Neural cell (in vitro differentiated cells): ENCODE measurements at regions not wholly inside any gene's neighbourhood (a gene's known extent, or its start where the extent isn't known, plus 50 kb on each side); places are given as distances from the start of the nearest gene placed in this dataset.

ENCODE experiments used
- H2AFZ ChIP-seq: fragments of 200-600, 300-800 bp; sonication (generic), shearing (Covaris generic); 2 replicates; pipeline ENCODE4 v1.6.0; 2014; ENCODE audit warnings: low read depth, mild to moderate bottlenecking, antibody characterized with exemption, low read length, moderate library complexity
- H3F3A ChIP-seq: fragments of 200-600 bp; shearing (Covaris generic); 2 replicates; pipeline ENCODE4 v1.6.1; 2016; ENCODE audit warnings: mild to moderate bottlenecking, moderate library complexity, mixed read lengths, antibody characterized with exemption, low read length; ENCODE audit not compliant: insufficient read depth, poor library complexity, severe bottlenecking
- H3K27ac ChIP-seq: fragments of 200-600, 300-800 bp; sonication (generic), shearing (Covaris generic); 2 replicates; pipeline ENCODE4 v1.5.1; 2014; ENCODE audit warnings: mild to moderate bottlenecking, low read length, moderate library complexity
- H3K27me3 ChIP-seq: fragments of 300-800, 200-600 bp; sonication (generic), shearing (Covaris generic); 2 replicates; pipeline ENCODE4 v1.6.0; 2014; ENCODE audit warnings: mild to moderate bottlenecking, low read depth, low read length, moderate library complexity; ENCODE audit not compliant: insufficient read depth
- H3K36me3 ChIP-seq: fragments of 300-800, 200-600 bp; sonication (generic), shearing (Covaris generic); 2 replicates; pipeline ENCODE4 v1.5.1; 2014; ENCODE audit warnings: mild to moderate bottlenecking, antibody characterized with exemption, low read length, moderate library complexity; ENCODE audit not compliant: insufficient read depth
- H3K4me2 ChIP-seq: fragments of 300-800, 200-600 bp; sonication (generic), shearing (Covaris generic); 2 replicates; pipeline ENCODE4 v1.6.0; 2014; ENCODE audit warnings: mild to moderate bottlenecking, low read length
- H3K4me3 ChIP-seq: fragments of 300-800, 200-600 bp; sonication (generic), shearing (Covaris generic); 2 replicates; pipeline ENCODE4 v1.5.1; 2014; ENCODE audit warnings: mild to moderate bottlenecking, low read length, moderate library complexity
- H3K79me2 ChIP-seq: fragments of 200-600 bp; shearing (Covaris generic); replicated peaks from 2 replicates; pipeline ENCODE4 v1.6.0; 2014; ENCODE audit warnings: mild to moderate bottlenecking, low read length, moderate library complexity; ENCODE audit not compliant: insufficient read depth
- H3K9ac ChIP-seq: fragments of 300-800, 200-600 bp; sonication (generic), shearing (Covaris generic); 2 replicates; pipeline ENCODE4 v1.6.1; 2016; ENCODE audit warnings: mild to moderate bottlenecking, low read length, mixed read lengths
- H3K9me2 ChIP-seq: fragments of 200-600 bp; shearing (Covaris generic); 2 replicates; pipeline ENCODE4 v1.6.1; 2016; ENCODE audit warnings: mild to moderate bottlenecking, low read length, mixed read lengths; ENCODE audit not compliant: insufficient read depth
- H3K9me3 ChIP-seq: fragments of 200-600, 300-800 bp; sonication (generic), shearing (Covaris generic); 2 replicates; pipeline ENCODE4 v1.6.1; 2016; ENCODE audit warnings: mild to moderate bottlenecking, mixed run types, low read length, moderate library complexity, mixed read lengths
- H4K20me1 ChIP-seq: fragments of 200-600 bp; shearing (Covaris generic); 2 replicates; pipeline ENCODE4 v1.6.1; 2016; ENCODE audit warnings: mild to moderate bottlenecking, mixed run types; ENCODE audit not compliant: insufficient read depth
- EP300 ChIP-seq: fragments of 450-650 bp; conservative IDR thresholded peaks from 2 replicates; pipeline ENCODE4 v1.6.1; 2014; ENCODE audit warnings: antibody characterized with exemption, mild to moderate bottlenecking, moderate library complexity; ENCODE audit not compliant: poor library complexity, severe bottlenecking
- EZH2 ChIP-seq: fragments of 200-600, 300-800 bp; shearing (Covaris generic), sonication (generic); IDR thresholded peaks from 2 replicates; pipeline ENCODE4 v1.6.1; 2014; ENCODE audit warnings: antibody characterized with exemption, low read length, borderline replicate concordance, mild to moderate bottlenecking; ENCODE audit not compliant: insufficient read depth, poor library complexity, severe bottlenecking
- MXI1 ChIP-seq: fragments of 450-650 bp; conservative IDR thresholded peaks from 2 replicates; pipeline ENCODE4 v1.6.1; 2014; ENCODE audit warnings: antibody characterized with exemption, mild to moderate bottlenecking; ENCODE audit not compliant: poor library complexity, severe bottlenecking
- POLR2AphosphoS5 ChIP-seq: IDR thresholded peaks from 2 replicates; pipeline ENCODE4 v1.6.1; 2012
- RAD21 ChIP-seq: fragments of 450-650 bp; conservative IDR thresholded peaks from 2 replicates; pipeline ENCODE4 v1.6.1; 2014; ENCODE audit warnings: antibody characterized with exemption, mild to moderate bottlenecking, moderate library complexity
- SMC3 ChIP-seq: fragments of 450-650 bp; conservative IDR thresholded peaks from 2 replicates; pipeline ENCODE4 v1.6.1; 2014; ENCODE audit warnings: antibody characterized with exemption, mild to moderate bottlenecking, moderate library complexity; ENCODE audit not compliant: poor library complexity
- TAF1 ChIP-seq: IDR thresholded peaks from 2 replicates; pipeline ENCODE4 v1.6.1; 2012; ENCODE audit warnings: low read depth
- TF ChIP-seq, protein P1 (sequence below): IDR thresholded peaks from 2 replicates; pipeline ENCODE4 v1.6.1; 2012; ENCODE audit warnings: borderline replicate concordance
- TF ChIP-seq, protein P2 (sequence below): fragments of 450-650 bp; IDR thresholded peaks from 2 replicates; pipeline ENCODE4 v1.5.1; 2014; ENCODE audit warnings: antibody characterized with exemption, mild to moderate bottlenecking, moderate library complexity; ENCODE audit not compliant: poor library complexity, severe bottlenecking

DNA sequence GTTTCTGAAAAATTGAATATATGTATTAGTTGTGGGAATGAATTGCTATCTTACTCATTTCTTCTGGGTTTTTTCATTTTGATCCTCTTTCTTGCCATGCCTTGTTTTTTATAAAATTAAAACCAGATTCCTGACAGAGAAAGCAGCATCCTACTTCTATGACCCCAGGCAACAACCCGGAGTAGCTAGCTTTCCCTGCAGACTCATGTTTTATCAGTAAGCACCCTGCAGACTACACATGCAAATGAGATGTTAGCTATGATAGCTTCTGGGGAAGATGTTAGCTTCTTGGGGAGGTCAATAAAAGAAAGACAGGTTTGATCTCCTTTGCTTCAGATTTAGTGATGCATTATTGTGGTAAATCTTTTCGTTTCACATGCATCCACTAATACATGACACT, 1598.6 kb downstream of the SLITRK5 start:
- Histone ChIP-seq H3K36me3 (no peaks in the 10 kb centered on the region), H3K9me2 (no peaks in the 10 kb centered on the region), H3K79me2 (no peaks in the 10 kb centered on the region), H3K4me3 (no peak overlapping the region), H3K27me3 (no peaks in the 10 kb centered on the region), H4K20me1 (no peaks in the 10 kb centered on the region), H3K4me2 (no peak overlapping the region), H3K9ac (no peak overlapping the region), H3K9me3 (no peaks in the 10 kb centered on the region), H2AFZ (no peak overlapping the region), H3F3A (no peaks in the 10 kb centered on the region), H3K27ac (no peak overlapping the region)
- no peak for TF ChIP-seq SMC3
- TF ChIP-seq, protein P1, sequence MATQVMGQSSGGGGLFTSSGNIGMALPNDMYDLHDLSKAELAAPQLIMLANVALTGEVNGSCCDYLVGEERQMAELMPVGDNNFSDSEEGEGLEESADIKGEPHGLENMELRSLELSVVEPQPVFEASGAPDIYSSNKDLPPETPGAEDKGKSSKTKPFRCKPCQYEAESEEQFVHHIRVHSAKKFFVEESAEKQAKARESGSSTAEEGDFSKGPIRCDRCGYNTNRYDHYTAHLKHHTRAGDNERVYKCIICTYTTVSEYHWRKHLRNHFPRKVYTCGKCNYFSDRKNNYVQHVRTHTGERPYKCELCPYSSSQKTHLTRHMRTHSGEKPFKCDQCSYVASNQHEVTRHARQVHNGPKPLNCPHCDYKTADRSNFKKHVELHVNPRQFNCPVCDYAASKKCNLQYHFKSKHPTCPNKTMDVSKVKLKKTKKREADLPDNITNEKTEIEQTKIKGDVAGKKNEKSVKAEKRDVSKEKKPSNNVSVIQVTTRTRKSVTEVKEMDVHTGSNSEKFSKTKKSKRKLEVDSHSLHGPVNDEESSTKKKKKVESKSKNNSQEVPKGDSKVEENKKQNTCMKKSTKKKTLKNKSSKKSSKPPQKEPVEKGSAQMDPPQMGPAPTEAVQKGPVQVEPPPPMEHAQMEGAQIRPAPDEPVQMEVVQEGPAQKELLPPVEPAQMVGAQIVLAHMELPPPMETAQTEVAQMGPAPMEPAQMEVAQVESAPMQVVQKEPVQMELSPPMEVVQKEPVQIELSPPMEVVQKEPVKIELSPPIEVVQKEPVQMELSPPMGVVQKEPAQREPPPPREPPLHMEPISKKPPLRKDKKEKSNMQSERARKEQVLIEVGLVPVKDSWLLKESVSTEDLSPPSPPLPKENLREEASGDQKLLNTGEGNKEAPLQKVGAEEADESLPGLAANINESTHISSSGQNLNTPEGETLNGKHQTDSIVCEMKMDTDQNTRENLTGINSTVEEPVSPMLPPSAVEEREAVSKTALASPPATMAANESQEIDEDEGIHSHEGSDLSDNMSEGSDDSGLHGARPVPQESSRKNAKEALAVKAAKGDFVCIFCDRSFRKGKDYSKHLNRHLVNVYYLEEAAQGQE = no peak
- TF ChIP-seq EP300 = no peak
- TF ChIP-seq TAF1 = no peak
- TF ChIP-seq MXI1 = no peak
- TF ChIP-seq EZH2 = no peak
- TF ChIP-seq, protein P2, sequence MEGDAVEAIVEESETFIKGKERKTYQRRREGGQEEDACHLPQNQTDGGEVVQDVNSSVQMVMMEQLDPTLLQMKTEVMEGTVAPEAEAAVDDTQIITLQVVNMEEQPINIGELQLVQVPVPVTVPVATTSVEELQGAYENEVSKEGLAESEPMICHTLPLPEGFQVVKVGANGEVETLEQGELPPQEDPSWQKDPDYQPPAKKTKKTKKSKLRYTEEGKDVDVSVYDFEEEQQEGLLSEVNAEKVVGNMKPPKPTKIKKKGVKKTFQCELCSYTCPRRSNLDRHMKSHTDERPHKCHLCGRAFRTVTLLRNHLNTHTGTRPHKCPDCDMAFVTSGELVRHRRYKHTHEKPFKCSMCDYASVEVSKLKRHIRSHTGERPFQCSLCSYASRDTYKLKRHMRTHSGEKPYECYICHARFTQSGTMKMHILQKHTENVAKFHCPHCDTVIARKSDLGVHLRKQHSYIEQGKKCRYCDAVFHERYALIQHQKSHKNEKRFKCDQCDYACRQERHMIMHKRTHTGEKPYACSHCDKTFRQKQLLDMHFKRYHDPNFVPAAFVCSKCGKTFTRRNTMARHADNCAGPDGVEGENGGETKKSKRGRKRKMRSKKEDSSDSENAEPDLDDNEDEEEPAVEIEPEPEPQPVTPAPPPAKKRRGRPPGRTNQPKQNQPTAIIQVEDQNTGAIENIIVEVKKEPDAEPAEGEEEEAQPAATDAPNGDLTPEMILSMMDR = no peak
- no peak for TF ChIP-seq POLR2AphosphoS5
- no peak for TF ChIP-seq RAD21

DNA sequence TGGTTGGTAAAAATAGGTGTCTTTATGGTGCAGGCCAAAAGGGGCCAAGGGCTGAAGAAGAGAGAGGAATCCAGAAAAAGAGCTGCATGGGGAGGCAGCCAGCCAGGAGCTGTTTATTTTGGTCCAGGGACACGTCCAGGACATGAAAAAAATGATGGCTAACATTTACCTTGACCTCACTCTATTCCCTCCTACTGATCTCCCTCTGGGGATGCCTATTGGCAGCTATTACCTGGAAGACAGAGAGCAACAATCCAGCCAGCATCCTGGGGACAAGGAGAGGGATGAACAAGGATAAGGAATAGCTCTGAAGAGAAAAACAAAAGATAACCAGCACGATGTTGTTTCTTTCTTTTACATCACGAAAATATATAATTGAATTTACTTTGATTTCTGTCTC, 1599.6 kb downstream of the SLITRK5 start:
- Histone ChIP-seq H2AFZ (no peak overlapping the region), H3K27me3 (no peaks in the 10 kb centered on the region), H3K4me2 (no peak overlapping the region), H3K36me3 (no peaks in the 10 kb centered on the region), H3K9me3 (no peaks in the 10 kb centered on the region), H3K79me2 (no peaks in the 10 kb centered on the region), H3F3A (no peaks in the 10 kb centered on the region), H3K4me3 (no peak overlapping the region), H3K9ac (no peak overlapping the region), H3K9me2 (no peaks in the 10 kb centered on the region), H3K27ac (no peak overlapping the region), H4K20me1 (no peaks in the 10 kb centered on the region)
- TF ChIP-seq EZH2 (no peak), EP300 (no peak), MXI1 (no peak), POLR2AphosphoS5 (no peak), TAF1 (no peak), SMC3 (no peak), RAD21 (no peak)
- TF ChIP-seq, protein P2 = no peak
- TF ChIP-seq, protein P1 = no peak
